IMR-90 (cell line): ENCODE measurements at regions not wholly inside any gene's neighbourhood (a gene's known extent, or its start where the extent isn't known, plus 50 kb on each side); places are given as distances from the start of the nearest gene placed in this dataset.
"Not testable (repeated sequence)": the region's sequence is repeated elsewhere in the genome, so short reads cannot be mapped to it uniquely, and the experiment has no call there.

Source experiments
- MAFK ChIP-seq: IDR thresholded peaks from 2 replicates; pipeline ENCODE4 v1.6.1; 2012; ENCODE audit warnings: low read depth, low read length, improper control_type of control experiment
- MAZ ChIP-seq: IDR thresholded peaks from 2 replicates; pipeline ENCODE4 v1.6.1; 2012; ENCODE audit warnings: low read depth, mild to moderate bottlenecking, low read length, improper control_type of control experiment, moderate library complexity, borderline replicate concordance
- MXI1 ChIP-seq: IDR thresholded peaks from 2 replicates; pipeline ENCODE4 v1.6.1; 2012; ENCODE audit warnings: low read depth, mild to moderate bottlenecking, low read length, moderate library complexity, borderline replicate concordance
- POLR2A ChIP-seq: IDR thresholded peaks from 2 replicates; pipeline ENCODE4 v1.6.1; 2012; ENCODE audit warnings: mild to moderate bottlenecking, low read depth, low read length
- RAD21 ChIP-seq: IDR thresholded peaks from 2 replicates; pipeline ENCODE4 v1.6.1; 2012; ENCODE audit warnings: low read length, improper control_type of control experiment
- RFX5 ChIP-seq: IDR thresholded peaks from 2 replicates; pipeline ENCODE4 v1.8.0; 2012; ENCODE audit warnings: low read depth, mild to moderate bottlenecking, low read length, moderate library complexity
- SMC3 ChIP-seq: fragments of 150-350 bp; IDR thresholded peaks from 2 replicates; pipeline ENCODE4 v1.6.1; 2016; ENCODE audit warnings: low read depth, mild to moderate bottlenecking, antibody characterized with exemption, low read length, moderate library complexity
- TF ChIP-seq, protein P1 (sequence below): conservative IDR thresholded peaks from 2 replicates; pipeline ENCODE4 v1.5.1; 2012; ENCODE audit warnings: mild to moderate bottlenecking, low read depth, low read length, improper control_type of control experiment
- TF ChIP-seq, protein P2 (sequence below): fragments of 150-350 bp; IDR thresholded peaks from 2 replicates; pipeline ENCODE4 v1.6.1; 2017; ENCODE audit warnings: mild to moderate bottlenecking, antibody characterized with exemption, low read length, low read depth

DNA sequence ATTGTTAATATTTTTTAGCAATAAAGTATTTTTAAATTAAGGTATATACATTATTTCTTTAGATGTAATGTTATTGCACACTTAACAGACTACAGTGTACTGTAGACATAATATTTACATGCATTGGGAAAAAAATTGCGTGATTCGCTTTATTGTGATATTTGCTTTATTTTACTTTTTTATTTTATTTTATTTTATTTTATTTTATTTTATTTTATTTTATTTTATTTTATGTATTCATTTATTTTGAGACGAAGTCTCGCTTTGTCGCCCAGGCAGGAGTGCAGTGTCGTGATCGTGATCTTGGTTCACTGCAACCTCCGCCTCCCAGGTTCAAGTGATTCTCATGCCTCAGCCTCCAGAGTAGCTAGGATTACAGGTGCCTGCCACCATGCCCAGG is 1522.7 kb downstream of the AMY1C start:
- TF ChIP-seq, protein P1, sequence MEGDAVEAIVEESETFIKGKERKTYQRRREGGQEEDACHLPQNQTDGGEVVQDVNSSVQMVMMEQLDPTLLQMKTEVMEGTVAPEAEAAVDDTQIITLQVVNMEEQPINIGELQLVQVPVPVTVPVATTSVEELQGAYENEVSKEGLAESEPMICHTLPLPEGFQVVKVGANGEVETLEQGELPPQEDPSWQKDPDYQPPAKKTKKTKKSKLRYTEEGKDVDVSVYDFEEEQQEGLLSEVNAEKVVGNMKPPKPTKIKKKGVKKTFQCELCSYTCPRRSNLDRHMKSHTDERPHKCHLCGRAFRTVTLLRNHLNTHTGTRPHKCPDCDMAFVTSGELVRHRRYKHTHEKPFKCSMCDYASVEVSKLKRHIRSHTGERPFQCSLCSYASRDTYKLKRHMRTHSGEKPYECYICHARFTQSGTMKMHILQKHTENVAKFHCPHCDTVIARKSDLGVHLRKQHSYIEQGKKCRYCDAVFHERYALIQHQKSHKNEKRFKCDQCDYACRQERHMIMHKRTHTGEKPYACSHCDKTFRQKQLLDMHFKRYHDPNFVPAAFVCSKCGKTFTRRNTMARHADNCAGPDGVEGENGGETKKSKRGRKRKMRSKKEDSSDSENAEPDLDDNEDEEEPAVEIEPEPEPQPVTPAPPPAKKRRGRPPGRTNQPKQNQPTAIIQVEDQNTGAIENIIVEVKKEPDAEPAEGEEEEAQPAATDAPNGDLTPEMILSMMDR = not testable (repeated sequence)
- TF ChIP-seq MXI1, SMC3, POLR2A, MAZ, RAD21, MAFK, RFX5: not testable (repeated sequence)
- TF ChIP-seq, protein P2, sequence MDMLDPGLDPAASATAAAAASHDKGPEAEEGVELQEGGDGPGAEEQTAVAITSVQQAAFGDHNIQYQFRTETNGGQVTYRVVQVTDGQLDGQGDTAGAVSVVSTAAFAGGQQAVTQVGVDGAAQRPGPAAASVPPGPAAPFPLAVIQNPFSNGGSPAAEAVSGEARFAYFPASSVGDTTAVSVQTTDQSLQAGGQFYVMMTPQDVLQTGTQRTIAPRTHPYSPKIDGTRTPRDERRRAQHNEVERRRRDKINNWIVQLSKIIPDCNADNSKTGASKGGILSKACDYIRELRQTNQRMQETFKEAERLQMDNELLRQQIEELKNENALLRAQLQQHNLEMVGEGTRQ = not testable (repeated sequence)
